ENCODE measurements at regions not wholly inside any gene's neighbourhood (a gene's known extent, or its start where the extent isn't known, plus 50 kb on each side); places are given as distances from the start of the nearest gene placed in this dataset.
"Not testable (repeated sequence)": the region's sequence is repeated elsewhere in the genome, so short reads cannot be mapped to it uniquely, and the experiment has no call there.

GRCh38 chr3:106103383-106103782 lies 234.6 kb upstream of the CBLB start:
- Histone ChIP-seq H4K20me1 (ENCODE audit: insufficient read depth, low read length, poor library complexity, severe bottlenecking) (no peaks in the 10 kb centered on the region), H3F3A (ENCODE audit: low read depth) (no peaks in the 10 kb centered on the region), H3K36me3 (ENCODE audit: insufficient read depth, low read length) (no peaks in the 10 kb centered on the region), H3K4me2 (ENCODE audit: low read depth, low read length, poor library complexity, severe bottlenecking) (no peak overlapping the region), H3K9me2 (replicated peaks; ENCODE audit: low read depth, low read length) (no peaks in the 10 kb centered on the region), H3K27me3 (ENCODE audit: insufficient read depth, low read length, poor library complexity, severe bottlenecking) (no peaks in the 10 kb centered on the region), H3K79me2 (ENCODE audit: insufficient read depth, low read length) (no peaks in the 10 kb centered on the region), H3K9me3 (ENCODE audit: insufficient read depth, low read depth, low read length) (no peaks in the 10 kb centered on the region), H3K4me1 (ENCODE audit: insufficient read depth, low read length, poor library complexity, severe bottlenecking) (no peaks in the 10 kb centered on the region), H2AFZ (ENCODE audit: low read length) (no peak overlapping the region), H3K9ac (ENCODE audit: low read depth, low read length, poor library complexity, severe bottlenecking) (no peak overlapping the region), H3K4me3 (ENCODE audit: low read length, poor library complexity, severe bottlenecking) (no peak overlapping the region)
- TF ChIP-seq, protein P1, sequence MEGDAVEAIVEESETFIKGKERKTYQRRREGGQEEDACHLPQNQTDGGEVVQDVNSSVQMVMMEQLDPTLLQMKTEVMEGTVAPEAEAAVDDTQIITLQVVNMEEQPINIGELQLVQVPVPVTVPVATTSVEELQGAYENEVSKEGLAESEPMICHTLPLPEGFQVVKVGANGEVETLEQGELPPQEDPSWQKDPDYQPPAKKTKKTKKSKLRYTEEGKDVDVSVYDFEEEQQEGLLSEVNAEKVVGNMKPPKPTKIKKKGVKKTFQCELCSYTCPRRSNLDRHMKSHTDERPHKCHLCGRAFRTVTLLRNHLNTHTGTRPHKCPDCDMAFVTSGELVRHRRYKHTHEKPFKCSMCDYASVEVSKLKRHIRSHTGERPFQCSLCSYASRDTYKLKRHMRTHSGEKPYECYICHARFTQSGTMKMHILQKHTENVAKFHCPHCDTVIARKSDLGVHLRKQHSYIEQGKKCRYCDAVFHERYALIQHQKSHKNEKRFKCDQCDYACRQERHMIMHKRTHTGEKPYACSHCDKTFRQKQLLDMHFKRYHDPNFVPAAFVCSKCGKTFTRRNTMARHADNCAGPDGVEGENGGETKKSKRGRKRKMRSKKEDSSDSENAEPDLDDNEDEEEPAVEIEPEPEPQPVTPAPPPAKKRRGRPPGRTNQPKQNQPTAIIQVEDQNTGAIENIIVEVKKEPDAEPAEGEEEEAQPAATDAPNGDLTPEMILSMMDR (conservative IDR thresholded peaks at IDR 0.05; ENCODE audit: low read length): no peak
- no peak for TF ChIP-seq EZH2phosphoT487 (IDR thresholded peaks at IDR 0.05; ENCODE audit: borderline replicate concordance)

- no peaks in the 10 kb centered on the region for H3K4me1 ChIP-seq (ENCODE audit: insufficient read depth, low read length, poor library complexity, severe bottlenecking)
- no peaks in the 10 kb centered on the region for H3K79me2 ChIP-seq (ENCODE audit: insufficient read depth, low read length)
- TF ChIP-seq EZH2phosphoT487 (IDR thresholded peaks at IDR 0.05; ENCODE audit: borderline replicate concordance): no peak
- H3K27me3 ChIP-seq (ENCODE audit: insufficient read depth, low read length, poor library complexity, severe bottlenecking): no peaks in the 10 kb centered on the region
- H3F3A ChIP-seq (ENCODE audit: low read depth): no peaks in the 10 kb centered on the region
- no peak overlapping the region for H3K9ac ChIP-seq (ENCODE audit: low read depth, low read length, poor library complexity, severe bottlenecking)
- H3K4me2 ChIP-seq (ENCODE audit: low read depth, low read length, poor library complexity, severe bottlenecking): no peak overlapping the region
- H4K20me1 ChIP-seq (ENCODE audit: insufficient read depth, low read length, poor library complexity, severe bottlenecking): no peaks in the 10 kb centered on the region
- H3K9me2 ChIP-seq (replicated peaks; ENCODE audit: low read depth, low read length): no peaks in the 10 kb centered on the region
- no peaks in the 10 kb centered on the region for H3K9me3 ChIP-seq (ENCODE audit: insufficient read depth, low read depth, low read length)
- H3K4me3 ChIP-seq (ENCODE audit: low read length, poor library complexity, severe bottlenecking): no peak overlapping the region
- no peak overlapping the region for H2AFZ ChIP-seq (ENCODE audit: low read length)
- no peaks in the 10 kb centered on the region for H3K36me3 ChIP-seq (ENCODE audit: insufficient read depth, low read length)
These were observed 235.3 kb upstream of the CBLB start for GRCh38 chr3:106104078-106104477.

DNA sequence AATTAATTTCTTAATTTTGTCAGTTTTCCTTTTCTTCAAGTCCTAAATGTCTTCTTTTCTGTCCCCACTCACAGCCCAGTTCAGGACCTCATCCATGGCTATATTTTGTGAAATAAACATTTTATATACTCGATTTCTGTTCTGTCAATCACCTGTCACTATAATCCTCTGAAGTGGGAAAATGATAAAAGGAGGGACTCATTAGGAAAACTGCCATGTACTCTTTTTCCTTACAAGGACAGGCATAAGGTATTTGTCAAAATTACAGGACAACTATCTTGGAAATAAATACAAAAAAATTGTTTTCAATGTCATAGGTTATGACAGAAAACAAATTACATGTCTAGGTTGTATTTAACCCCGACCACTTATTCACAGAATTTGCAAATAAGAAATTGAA lies 240.1 kb upstream of the CBLB start:
- Histone ChIP-seq H2AFZ (ENCODE audit: low read length) (no peak overlapping the region), H3K4me3 (ENCODE audit: low read length, poor library complexity, severe bottlenecking) (no peak overlapping the region), H3K79me2 (ENCODE audit: insufficient read depth, low read length) (no peaks in the 10 kb centered on the region), H4K20me1 (ENCODE audit: insufficient read depth, low read length, poor library complexity, severe bottlenecking) (no peaks in the 10 kb centered on the region), H3K4me1 (ENCODE audit: insufficient read depth, low read length, poor library complexity, severe bottlenecking) (no peaks in the 10 kb centered on the region), H3K9me2 (replicated peaks; ENCODE audit: low read depth, low read length) (no peaks in the 10 kb centered on the region), H3K9me3 (ENCODE audit: insufficient read depth, low read depth, low read length) (no peaks in the 10 kb centered on the region), H3F3A (ENCODE audit: low read depth) (no peaks in the 10 kb centered on the region), H3K9ac (ENCODE audit: low read depth, low read length, poor library complexity, severe bottlenecking) (no peak overlapping the region), H3K27me3 (ENCODE audit: insufficient read depth, low read length, poor library complexity, severe bottlenecking) (no peaks in the 10 kb centered on the region), H3K36me3 (ENCODE audit: insufficient read depth, low read length) (no peaks in the 10 kb centered on the region), H3K4me2 (ENCODE audit: low read depth, low read length, poor library complexity, severe bottlenecking) (no peak overlapping the region)
- no peak for TF ChIP-seq EZH2phosphoT487 (IDR thresholded peaks at IDR 0.05; ENCODE audit: borderline replicate concordance)

- H3K4me1 ChIP-seq (ENCODE audit: insufficient read depth, low read length, poor library complexity, severe bottlenecking); H3K27me3 ChIP-seq (ENCODE audit: insufficient read depth, low read length, poor library complexity, severe bottlenecking); H2AFZ ChIP-seq (ENCODE audit: low read length); H3K9me2 ChIP-seq (replicated peaks; ENCODE audit: low read depth, low read length); H3K4me3 ChIP-seq (ENCODE audit: low read length, poor library complexity, severe bottlenecking); H3K79me2 ChIP-seq (ENCODE audit: insufficient read depth, low read length); H4K20me1 ChIP-seq (ENCODE audit: insufficient read depth, low read length, poor library complexity, severe bottlenecking); H3K9ac ChIP-seq (ENCODE audit: low read depth, low read length, poor library complexity, severe bottlenecking); H3K36me3 ChIP-seq (ENCODE audit: insufficient read depth, low read length); H3F3A ChIP-seq (ENCODE audit: low read depth); H3K9me3 ChIP-seq (ENCODE audit: insufficient read depth, low read depth, low read length); H3K4me2 ChIP-seq (ENCODE audit: low read depth, low read length, poor library complexity, severe bottlenecking): not testable (repeated sequence)
These were observed 243.7 kb upstream of the CBLB start for GRCh38 chr3:106112561-106112960.

DNA sequence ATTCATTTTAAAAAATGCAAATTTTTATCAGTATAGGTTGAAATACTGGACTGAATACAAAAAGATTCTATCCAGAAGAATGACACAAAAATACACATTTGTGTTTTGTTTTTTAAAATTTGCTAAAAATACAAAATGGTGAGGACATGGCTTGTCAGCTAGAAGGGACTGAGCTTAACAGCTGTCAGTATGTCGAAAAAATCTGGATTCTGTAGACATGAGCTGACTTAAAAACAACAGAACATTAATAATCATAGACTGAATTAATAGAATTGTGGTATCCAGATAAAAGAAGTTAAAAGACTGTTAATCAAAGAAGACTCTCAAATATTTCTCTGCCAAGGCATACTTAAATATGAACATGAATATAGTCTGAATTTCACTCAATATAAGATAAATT lies 244.9 kb upstream of the CBLB start:
- H3K36me3 ChIP-seq (ENCODE audit: insufficient read depth, low read length): no peaks in the 10 kb centered on the region
- no peaks in the 10 kb centered on the region for H3K4me1 ChIP-seq (ENCODE audit: insufficient read depth, low read length, poor library complexity, severe bottlenecking)

More for the DNA sequence above, 244.9 kb upstream of the CBLB start:
- Histone ChIP-seq H2AFZ (ENCODE audit: low read length) (no peak overlapping the region), H3K27me3 (ENCODE audit: insufficient read depth, low read length, poor library complexity, severe bottlenecking) (no peaks in the 10 kb centered on the region), H3K9ac (ENCODE audit: low read depth, low read length, poor library complexity, severe bottlenecking) (no peak overlapping the region), H4K20me1 (ENCODE audit: insufficient read depth, low read length, poor library complexity, severe bottlenecking) (no peaks in the 10 kb centered on the region), H3K79me2 (ENCODE audit: insufficient read depth, low read length) (no peaks in the 10 kb centered on the region), H3K9me3 (ENCODE audit: insufficient read depth, low read depth, low read length) (no peaks in the 10 kb centered on the region), H3K4me2 (ENCODE audit: low read depth, low read length, poor library complexity, severe bottlenecking) (no peak overlapping the region), H3K9me2 (replicated peaks; ENCODE audit: low read depth, low read length) (no peaks in the 10 kb centered on the region), H3F3A (ENCODE audit: low read depth) (no peaks in the 10 kb centered on the region), H3K4me3 (ENCODE audit: low read length, poor library complexity, severe bottlenecking) (no peak overlapping the region)
- TF ChIP-seq EZH2phosphoT487 (IDR thresholded peaks at IDR 0.05; ENCODE audit: borderline replicate concordance): no peak
- TF ChIP-seq, protein P1 (conservative IDR thresholded peaks at IDR 0.05; ENCODE audit: low read length): no peak
